ENCODE measurements at regions not wholly inside any gene's neighbourhood (a gene's known extent, or its start where the extent isn't known, plus 50 kb on each side); places are given as distances from the start of the nearest gene placed in this dataset.

DNA sequence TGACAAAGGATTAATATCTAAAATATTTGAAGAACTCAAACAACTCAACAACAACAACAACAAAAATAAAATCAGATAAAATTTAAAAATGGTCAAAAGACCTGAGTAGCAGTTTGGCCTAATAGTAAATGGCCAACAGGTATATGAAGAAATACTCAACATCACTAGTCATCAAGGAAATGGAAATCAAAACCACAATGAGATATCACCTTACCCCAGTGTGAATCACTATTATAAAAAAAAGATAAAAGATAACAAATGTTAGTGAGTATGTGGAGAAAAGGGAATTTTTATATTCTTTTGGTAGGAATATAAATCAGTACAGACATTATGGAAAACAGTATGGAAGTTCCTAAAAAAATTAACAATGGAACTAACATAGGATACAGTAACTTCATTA lies 247.9 kb upstream of the TRPC7 start:
- Mint-ChIP-seq H3K27ac (no peak overlapping the region), H3K4me1 (peaks cover 4% of the 10 kb centered on the region), H3K27me3 (ENCODE audit: low read depth) (no peaks in the 10 kb centered on the region), H3K36me3 (no peaks in the 10 kb centered on the region), H3K4me3 (no peak overlapping the region), H3K9me3 (peaks cover 31% of the 10 kb centered on the region)
- no peak for DNase-seq (ENCODE audit: low spot score in 2 of 2, unreplicated experiment in 2 of 2)
- no peak for TF ChIP-seq CTCF (IDR thresholded peaks at IDR 0.05; ENCODE audit: unreplicated experiment)

DNA sequence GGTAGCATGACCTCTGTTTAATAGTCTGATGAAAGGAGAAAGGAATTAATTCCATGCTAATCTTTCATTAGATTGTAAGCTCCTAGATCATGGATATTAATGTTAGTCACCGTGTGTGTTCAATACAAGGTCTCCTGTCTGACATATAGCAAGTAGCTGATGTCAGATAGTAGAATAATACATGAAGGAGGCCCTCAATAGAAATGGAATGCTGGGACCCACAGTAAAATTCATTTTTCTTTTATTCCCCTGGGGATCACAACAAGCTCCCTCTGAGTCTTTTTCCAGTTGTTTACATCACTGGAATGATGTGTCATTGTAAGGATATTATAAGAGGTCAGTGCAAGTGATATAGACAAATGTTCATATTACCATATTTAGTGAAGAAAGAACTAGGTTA lies 240.3 kb upstream of the TRPC7 start:
- Mint-ChIP-seq H3K27ac (no peak overlapping the region), H3K36me3 (peaks cover 8% of the 10 kb centered on the region), H3K4me3 (no peak overlapping the region), H3K9me3 (peaks cover 54% of the 10 kb centered on the region), H3K27me3 (ENCODE audit: low read depth) (no peaks in the 10 kb centered on the region), H3K4me1 (no peaks in the 10 kb centered on the region)
- TF ChIP-seq CTCF (IDR thresholded peaks at IDR 0.05; ENCODE audit: unreplicated experiment) = no peak
- DNase-seq (ENCODE audit: low spot score in 2 of 2, unreplicated experiment in 2 of 2) = no peak

- no peak overlapping the region for H3K27ac Mint-ChIP-seq
- H3K4me3 Mint-ChIP-seq = no peak overlapping the region
- DNase-seq (ENCODE audit: low spot score in 2 of 2, unreplicated experiment in 2 of 2) = no peak
- H3K27me3 Mint-ChIP-seq (ENCODE audit: low read depth) = no peaks in the 10 kb centered on the region
- H3K9me3 Mint-ChIP-seq = peaks cover 47% of the 10 kb centered on the region
- H3K36me3 Mint-ChIP-seq = peaks cover 5% of the 10 kb centered on the region
- no peak for TF ChIP-seq CTCF (IDR thresholded peaks at IDR 0.05; ENCODE audit: unreplicated experiment)
- H3K4me1 Mint-ChIP-seq = no peaks in the 10 kb centered on the region
Observed at GRCh38 chr5:136600306-136600705, 235.0 kb upstream of the TRPC7 start.

- DNase-seq (ENCODE audit: low spot score in 2 of 2, unreplicated experiment in 2 of 2) = no peak
- Mint-ChIP-seq H3K9me3 (peaks cover 41% of the 10 kb centered on the region), H3K27me3 (ENCODE audit: low read depth) (no peaks in the 10 kb centered on the region), H3K27ac (no peak overlapping the region), H3K4me3 (no peak overlapping the region), H3K4me1 (no peaks in the 10 kb centered on the region), H3K36me3 (peaks cover 5% of the 10 kb centered on the region)
- TF ChIP-seq CTCF (IDR thresholded peaks at IDR 0.05; ENCODE audit: unreplicated experiment) = no peak
Observed at GRCh38 chr5:136598802-136599404, 233.6 kb upstream of the TRPC7 start.

GRCh38 chr5:136594416-136594815 lies 229.1 kb upstream of the TRPC7 start:
- TF ChIP-seq CTCF (IDR thresholded peaks at IDR 0.05; ENCODE audit: unreplicated experiment) = no peak
- peaks cover 29% of the 10 kb centered on the region for H3K9me3 Mint-ChIP-seq

GRCh38 chr5:136590581-136590980 lies 225.2 kb upstream of the TRPC7 start:
- Mint-ChIP-seq H3K36me3 (no peaks in the 10 kb centered on the region), H3K9me3 (peaks cover 26% of the 10 kb centered on the region), H3K4me3 (no peak overlapping the region), H3K27ac (no peak overlapping the region), H3K4me1 (no peaks in the 10 kb centered on the region), H3K27me3 (ENCODE audit: low read depth) (no peaks in the 10 kb centered on the region)
- no peak for TF ChIP-seq CTCF (IDR thresholded peaks at IDR 0.05; ENCODE audit: unreplicated experiment)
- DNase-seq (ENCODE audit: low spot score in 2 of 2, unreplicated experiment in 2 of 2) = no peak

More at GRCh38 chr5:136594416-136594815, 229.1 kb upstream of the TRPC7 start:
- no peaks in the 10 kb centered on the region for H3K4me1 Mint-ChIP-seq
- DNase-seq (ENCODE audit: low spot score in 2 of 2, unreplicated experiment in 2 of 2) = no peak
- no peaks in the 10 kb centered on the region for H3K36me3 Mint-ChIP-seq
- H3K4me3 Mint-ChIP-seq = no peak overlapping the region
- H3K27me3 Mint-ChIP-seq (ENCODE audit: low read depth) = no peaks in the 10 kb centered on the region
- H3K27ac Mint-ChIP-seq = no peak overlapping the region
